HG02642 (cell line): ENCODE measurements at regions not wholly inside any gene's neighbourhood (a gene's known extent, or its start where the extent isn't known, plus 50 kb on each side); places are given as distances from the start of the nearest gene placed in this dataset.
"Not testable (repeated sequence)": the region's sequence is repeated elsewhere in the genome, so short reads cannot be mapped to it uniquely, and the experiment has no call there.

ENCODE experiments used
- ATAC-seq: cut with Tn5 transposase; IDR thresholded peaks from one replicate; pipeline ENCODE4 v1.9.1; 2021; ENCODE audit warnings: mild to moderate bottlenecking; ENCODE audit not compliant: unreplicated experiment, poor library complexity

DNA sequence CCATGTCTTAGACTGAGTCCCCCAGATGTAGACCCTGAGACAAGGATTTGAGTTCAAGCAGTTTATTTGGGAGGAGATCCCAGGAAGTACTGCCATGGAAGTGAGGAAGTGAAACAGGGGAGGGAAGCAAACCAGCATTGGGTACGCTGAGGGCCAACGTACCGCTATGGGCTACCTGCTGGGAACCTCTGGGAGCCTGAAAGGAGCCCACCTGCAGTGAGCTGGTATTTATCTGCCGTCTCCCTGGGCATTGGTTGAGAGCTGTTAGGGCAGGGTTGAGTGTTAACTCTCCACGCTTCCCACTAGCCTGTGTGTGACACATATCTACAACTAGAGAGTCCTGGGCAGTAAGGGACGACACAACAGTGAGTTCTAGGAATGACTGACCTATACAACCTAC lies 131.6 kb upstream of the SLC24A2 start:
- ATAC-seq = no peak

- no peak for ATAC-seq
Observed at GRCh38 chr9:19918630-19919029, 129.8 kb upstream of the SLC24A2 start.

DNA sequence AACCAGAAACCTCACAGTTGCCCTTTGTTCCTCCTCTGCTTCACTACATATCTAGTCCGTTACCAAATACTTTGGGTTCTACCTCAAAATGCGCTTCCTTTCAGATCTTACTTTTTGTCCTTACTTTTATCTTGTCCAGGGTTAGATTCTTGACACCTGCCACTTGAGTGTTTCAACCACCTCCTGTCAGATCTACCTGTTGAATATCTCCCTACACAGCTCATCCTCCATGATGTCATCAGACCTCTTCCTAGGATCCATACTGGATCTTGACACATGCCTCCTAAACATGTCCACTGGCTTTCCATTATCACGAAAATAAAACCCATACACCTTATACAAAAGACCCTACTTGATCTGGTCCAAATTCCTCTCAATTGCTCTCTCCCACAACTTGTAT lies 125.2 kb upstream of the SLC24A2 start:
- ATAC-seq = no peak

- no peak for ATAC-seq
Observed at GRCh38 chr9:19913151-19913550, 124.3 kb upstream of the SLC24A2 start.

DNA sequence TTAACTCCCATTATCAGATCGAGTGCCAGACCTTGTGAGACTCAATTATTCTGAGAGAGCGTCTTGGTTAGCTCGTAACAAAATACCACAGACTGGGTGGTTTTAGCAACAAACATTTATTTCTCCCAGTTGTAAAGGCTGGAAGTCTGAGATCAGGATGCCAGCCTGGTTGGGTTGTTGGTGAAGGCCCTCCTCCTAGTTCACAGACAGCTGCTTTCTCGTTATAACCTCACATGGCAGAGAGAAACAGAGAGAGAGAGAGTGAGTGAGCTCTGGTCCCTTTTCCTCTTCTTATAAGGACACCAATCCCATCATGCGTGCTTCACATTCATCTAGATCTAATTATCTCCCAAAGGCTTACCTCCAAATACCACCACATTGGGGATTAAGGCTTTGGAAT lies 114.2 kb upstream of the SLC24A2 start:
- ATAC-seq = no peak

GRCh38 chr9:19901586-19901985 lies 112.7 kb upstream of the SLC24A2 start:
- ATAC-seq = no peak

GRCh38 chr9:19896161-19896560 lies 107.3 kb upstream of the SLC24A2 start:
- ATAC-seq = no peak

- not testable (repeated sequence) for ATAC-seq
Observed at GRCh38 chr9:19895578-19895977, 106.7 kb upstream of the SLC24A2 start.

DNA sequence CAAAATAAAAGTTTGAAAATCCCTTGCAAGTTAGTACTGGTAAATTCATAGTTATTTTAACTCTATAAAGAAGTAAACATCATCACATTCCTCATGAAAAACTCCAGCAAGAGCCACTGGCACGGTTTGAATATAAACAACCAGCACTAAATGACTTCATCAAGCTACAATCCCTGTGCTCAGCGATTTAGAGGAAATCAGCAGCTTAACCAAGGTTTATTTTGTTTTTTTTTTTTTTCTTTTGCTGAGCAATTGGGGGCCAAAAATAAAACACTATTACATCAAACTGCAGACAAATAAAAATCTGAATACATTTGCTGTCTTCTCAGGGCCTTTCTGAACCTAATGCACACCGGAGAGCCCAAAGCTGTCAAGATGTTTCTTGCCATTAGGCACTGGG lies 106.2 kb upstream of the SLC24A2 start:
- no peak for ATAC-seq

DNA sequence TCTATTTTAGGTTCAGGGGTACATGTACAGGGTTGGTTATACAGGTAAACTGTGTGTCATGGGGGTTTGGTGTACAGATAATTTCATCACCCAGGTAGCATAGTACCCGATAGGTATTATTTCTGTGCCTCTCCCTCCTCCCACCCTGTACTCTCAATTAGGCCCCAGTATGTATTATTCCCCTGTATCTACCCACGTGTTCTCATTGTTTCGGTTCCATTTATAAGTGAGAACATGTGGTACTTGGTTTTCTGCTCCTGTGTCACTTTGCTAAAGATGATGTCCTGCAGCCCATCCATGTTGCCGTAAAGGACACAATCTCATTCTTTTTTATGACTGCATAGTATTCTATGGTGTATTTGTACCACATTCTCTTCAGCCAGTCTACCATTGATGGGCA lies 96.8 kb upstream of the SLC24A2 start:
- ATAC-seq = no peak

- ATAC-seq = no peak
Observed at GRCh38 chr9:19879062-19879461, 90.2 kb upstream of the SLC24A2 start.

GRCh38 chr9:19876569-19877316 lies 87.9 kb upstream of the SLC24A2 start:
- ATAC-seq = no peak

GRCh38 chr9:19875291-19875920 lies 86.6 kb upstream of the SLC24A2 start:
- ATAC-seq = no peak

DNA sequence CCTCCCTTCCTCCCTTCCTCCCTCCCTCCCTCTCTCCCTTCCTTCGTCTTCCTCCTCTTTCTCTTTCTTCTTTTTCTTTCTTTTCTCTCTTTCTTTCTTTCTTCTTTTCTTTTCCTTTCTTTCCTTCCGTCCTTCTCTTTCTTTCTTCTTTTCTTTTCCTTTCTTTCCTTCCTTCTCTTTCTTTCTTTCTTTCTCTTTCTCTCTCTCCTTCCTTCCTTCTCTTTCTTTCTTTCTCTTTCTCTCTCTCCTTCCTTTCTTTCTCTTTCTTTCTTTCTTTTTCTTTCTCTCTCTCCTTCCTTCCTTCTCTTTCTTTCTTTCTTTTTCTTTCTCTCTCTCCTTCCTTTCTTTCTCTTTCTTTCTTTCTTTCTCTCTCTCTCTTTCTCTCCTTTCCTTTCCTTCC lies 84.4 kb upstream of the SLC24A2 start:
- not testable (repeated sequence) for ATAC-seq

DNA sequence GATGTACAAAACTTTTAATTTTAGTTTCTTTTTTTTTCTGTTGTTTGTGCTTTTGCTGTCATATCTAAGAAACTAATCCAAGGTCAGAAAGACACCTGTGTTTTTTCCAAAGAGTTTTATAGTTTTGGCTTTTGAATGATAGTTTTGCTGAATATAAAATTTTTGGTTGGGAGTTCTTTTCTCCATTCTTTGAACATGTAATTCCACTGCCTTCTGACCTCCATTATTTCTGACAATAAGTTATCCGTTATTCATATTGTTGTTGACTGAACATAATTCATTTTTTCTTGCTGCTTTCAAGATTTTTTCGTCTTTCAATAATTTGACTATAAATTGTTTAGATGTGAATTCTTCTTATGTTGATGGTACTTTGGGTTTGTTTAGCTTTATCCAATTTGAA lies 82.2 kb upstream of the SLC24A2 start:
- no peak for ATAC-seq

GRCh38 chr9:19840953-19841352 lies 52.1 kb upstream of the SLC24A2 start:
- no peak for ATAC-seq
